ENCODE measurements at regions not wholly inside any gene's neighbourhood (a gene's known extent, or its start where the extent isn't known, plus 50 kb on each side); places are given as distances from the start of the nearest gene placed in this dataset.

- TF ChIP-seq, protein P1, sequence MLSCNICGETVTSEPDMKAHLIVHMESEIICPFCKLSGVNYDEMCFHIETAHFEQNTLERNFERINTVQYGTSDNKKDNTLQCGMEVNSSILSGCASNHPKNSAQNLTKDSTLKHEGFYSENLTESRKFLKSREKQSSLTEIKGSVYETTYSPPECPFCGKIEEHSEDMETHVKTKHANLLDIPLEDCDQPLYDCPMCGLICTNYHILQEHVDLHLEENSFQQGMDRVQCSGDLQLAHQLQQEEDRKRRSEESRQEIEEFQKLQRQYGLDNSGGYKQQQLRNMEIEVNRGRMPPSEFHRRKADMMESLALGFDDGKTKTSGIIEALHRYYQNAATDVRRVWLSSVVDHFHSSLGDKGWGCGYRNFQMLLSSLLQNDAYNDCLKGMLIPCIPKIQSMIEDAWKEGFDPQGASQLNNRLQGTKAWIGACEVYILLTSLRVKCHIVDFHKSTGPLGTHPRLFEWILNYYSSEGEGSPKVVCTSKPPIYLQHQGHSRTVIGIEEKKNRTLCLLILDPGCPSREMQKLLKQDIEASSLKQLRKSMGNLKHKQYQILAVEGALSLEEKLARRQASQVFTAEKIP (CRISPR knock-in tag; IDR thresholded peaks at IDR 0.05; ENCODE audit: borderline replicate concordance) = no peak
- no peak for TF ChIP-seq SIN3A (IDR thresholded peaks at IDR 0.05; ENCODE audit: borderline replicate concordance, low read depth, low read length)
- TF ChIP-seq CHD2 (IDR thresholded peaks at IDR 0.05; ENCODE audit: low read depth, low read length) = no peak
- no peak for TF ChIP-seq ZNF75D (CRISPR knock-in tag; IDR thresholded peaks at IDR 0.05; ENCODE audit: borderline replicate concordance)
- TF ChIP-seq CSRNP2 (CRISPR knock-in tag; conservative IDR thresholded peaks at IDR 0.05; ENCODE audit: low read depth) = no peak
- TF ChIP-seq ATRX (CRISPR knock-in tag; IDR thresholded peaks at IDR 0.05; ENCODE audit: borderline replicate concordance) = no peak
- 0 out of 2 replicates have a peak, but pooled peaks have one; percentile 42 for TF ChIP-seq ZBTB21 (CRISPR knock-in tag; IDR thresholded peaks at IDR 0.05)
- TF ChIP-seq ZNF253 (CRISPR knock-in tag; IDR thresholded peaks at IDR 0.05; ENCODE audit: borderline replicate concordance) = no peak
- TF ChIP-seq ATAD3A (CRISPR knock-in tag; IDR thresholded peaks at IDR 0.05) = no peak
- TF ChIP-seq BCLAF1 (IDR thresholded peaks at IDR 0.05) = no peak
- TF ChIP-seq ZNF138 (CRISPR knock-in tag; IDR thresholded peaks at IDR 0.05; ENCODE audit: low read depth) = 0 out of 2 replicates have a peak, but pooled peaks have one; percentile 26
- TF ChIP-seq ZZZ3 (CRISPR knock-in tag; IDR thresholded peaks at IDR 0.05; ENCODE audit: borderline replicate concordance) = no peak; the same call in 1 of the 2 replicates
- TF ChIP-seq, protein P2, sequence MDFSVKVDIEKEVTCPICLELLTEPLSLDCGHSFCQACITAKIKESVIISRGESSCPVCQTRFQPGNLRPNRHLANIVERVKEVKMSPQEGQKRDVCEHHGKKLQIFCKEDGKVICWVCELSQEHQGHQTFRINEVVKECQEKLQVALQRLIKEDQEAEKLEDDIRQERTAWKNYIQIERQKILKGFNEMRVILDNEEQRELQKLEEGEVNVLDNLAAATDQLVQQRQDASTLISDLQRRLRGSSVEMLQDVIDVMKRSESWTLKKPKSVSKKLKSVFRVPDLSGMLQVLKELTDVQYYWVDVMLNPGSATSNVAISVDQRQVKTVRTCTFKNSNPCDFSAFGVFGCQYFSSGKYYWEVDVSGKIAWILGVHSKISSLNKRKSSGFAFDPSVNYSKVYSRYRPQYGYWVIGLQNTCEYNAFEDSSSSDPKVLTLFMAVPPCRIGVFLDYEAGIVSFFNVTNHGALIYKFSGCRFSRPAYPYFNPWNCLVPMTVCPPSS (IDR thresholded peaks at IDR 0.05) = no peak
- TF ChIP-seq, protein P3, sequence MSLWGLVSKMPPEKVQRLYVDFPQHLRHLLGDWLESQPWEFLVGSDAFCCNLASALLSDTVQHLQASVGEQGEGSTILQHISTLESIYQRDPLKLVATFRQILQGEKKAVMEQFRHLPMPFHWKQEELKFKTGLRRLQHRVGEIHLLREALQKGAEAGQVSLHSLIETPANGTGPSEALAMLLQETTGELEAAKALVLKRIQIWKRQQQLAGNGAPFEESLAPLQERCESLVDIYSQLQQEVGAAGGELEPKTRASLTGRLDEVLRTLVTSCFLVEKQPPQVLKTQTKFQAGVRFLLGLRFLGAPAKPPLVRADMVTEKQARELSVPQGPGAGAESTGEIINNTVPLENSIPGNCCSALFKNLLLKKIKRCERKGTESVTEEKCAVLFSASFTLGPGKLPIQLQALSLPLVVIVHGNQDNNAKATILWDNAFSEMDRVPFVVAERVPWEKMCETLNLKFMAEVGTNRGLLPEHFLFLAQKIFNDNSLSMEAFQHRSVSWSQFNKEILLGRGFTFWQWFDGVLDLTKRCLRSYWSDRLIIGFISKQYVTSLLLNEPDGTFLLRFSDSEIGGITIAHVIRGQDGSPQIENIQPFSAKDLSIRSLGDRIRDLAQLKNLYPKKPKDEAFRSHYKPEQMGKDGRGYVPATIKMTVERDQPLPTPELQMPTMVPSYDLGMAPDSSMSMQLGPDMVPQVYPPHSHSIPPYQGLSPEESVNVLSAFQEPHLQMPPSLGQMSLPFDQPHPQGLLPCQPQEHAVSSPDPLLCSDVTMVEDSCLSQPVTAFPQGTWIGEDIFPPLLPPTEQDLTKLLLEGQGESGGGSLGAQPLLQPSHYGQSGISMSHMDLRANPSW (CRISPR knock-in tag; IDR thresholded peaks at IDR 0.05; ENCODE audit: borderline replicate concordance) = peak; percentile 71; the same call in 1 of the 2 replicates
- TF ChIP-seq CENPT (CRISPR knock-in tag; IDR thresholded peaks at IDR 0.05; ENCODE audit: low read depth) = no peak
- peak; percentile 56; the same call in 1 of the 2 replicates for TF ChIP-seq ZNF614 (CRISPR knock-in tag; IDR thresholded peaks at IDR 0.05; ENCODE audit: borderline replicate concordance)
- TF ChIP-seq TSC22D2 (CRISPR knock-in tag; IDR thresholded peaks at IDR 0.05; ENCODE audit: borderline replicate concordance) = no peak
Measured at GRCh38 chr1:31509124-31510072, 66.9 kb upstream of the TINAGL1 start (continued).

Data from HepG2 (cell line).